MV-4-11 (cell line): ENCODE measurements at regions not wholly inside any gene's neighbourhood (a gene's known extent, or its start where the extent isn't known, plus 50 kb on each side); places are given as distances from the start of the nearest gene placed in this dataset.
"Not testable (repeated sequence)": the region's sequence is repeated elsewhere in the genome, so short reads cannot be mapped to it uniquely, and the experiment has no call there.

Experiments used
- DNase-seq: peaks from one replicate; lab custom pipeline; 2025; lab: John Stamatoyannopoulos, UW

DNA sequence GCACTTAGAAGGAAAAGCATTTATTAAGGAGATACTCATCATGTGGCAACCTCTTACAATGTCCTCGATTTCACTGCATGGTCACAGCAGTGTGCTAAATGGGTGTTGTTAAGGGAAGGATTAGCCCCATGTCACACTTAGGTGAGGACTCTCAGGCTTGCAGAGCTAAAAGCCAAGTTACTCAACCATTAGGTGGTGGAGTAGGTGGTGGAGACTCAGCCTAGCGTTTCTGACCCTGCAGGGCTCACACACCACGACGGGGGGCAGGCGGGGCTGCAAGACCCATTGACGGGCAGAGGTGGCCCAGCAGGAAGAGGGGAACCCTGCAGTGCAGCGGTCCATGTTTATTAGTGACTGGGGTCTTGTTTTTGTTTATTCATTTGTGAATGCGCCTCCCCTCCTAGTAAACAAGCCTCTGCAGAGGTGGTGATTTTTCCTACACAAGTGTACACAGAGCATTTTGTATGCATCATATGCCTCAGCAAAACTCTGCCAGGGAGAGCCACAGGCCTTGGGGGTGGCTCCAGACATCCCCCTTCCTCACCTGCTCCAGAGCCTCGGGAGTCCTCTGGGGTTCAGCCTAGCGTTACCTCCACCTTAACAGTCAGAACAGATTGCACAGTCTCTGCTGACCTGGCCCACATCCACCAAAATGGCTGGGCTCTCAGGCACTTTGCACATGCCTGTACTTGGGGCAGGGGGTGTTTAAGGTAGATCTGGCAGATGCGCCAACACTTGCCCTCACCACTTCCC is 216.7 kb downstream of the C16orf95 start:
- no peak for DNase-seq

DNA sequence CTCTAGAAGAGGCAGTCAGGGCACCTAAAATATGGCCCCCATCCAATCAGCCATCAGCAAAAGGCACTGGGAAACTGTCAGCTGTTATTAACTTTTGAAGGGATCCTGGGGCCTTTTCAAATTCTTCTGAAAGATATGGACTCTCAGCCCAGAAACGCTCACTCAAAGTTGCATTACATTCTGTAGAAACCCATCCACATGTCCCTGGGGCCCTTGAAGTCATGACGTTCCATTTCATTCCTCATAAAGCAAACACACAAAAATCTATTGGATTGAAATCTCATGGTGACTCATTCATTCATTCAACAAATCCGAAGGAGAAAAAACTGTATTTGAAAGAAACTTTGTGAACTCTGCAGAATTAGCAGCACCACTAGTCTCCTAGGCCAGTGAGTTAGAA is 215.3 kb downstream of the C16orf95 start:
- DNase-seq: no peak

DNA sequence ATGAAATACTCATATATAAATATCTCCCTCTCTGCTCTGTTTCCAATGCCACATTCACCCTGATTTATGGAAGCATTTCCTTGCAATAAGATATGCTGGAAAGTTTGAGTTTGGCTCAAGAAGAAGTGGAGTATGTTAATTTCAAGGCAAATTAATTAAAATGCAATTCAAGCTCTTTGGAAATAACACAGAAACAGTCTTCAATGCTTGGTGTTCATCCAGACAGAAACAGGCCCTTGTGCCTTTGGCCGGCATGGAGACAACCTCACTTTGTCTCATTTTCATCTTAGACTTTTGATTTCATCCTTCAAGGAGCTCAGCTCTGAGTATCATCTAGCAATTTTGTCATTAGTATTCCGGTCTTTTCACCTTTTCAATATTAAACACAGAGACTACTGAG is 210.0 kb downstream of the C16orf95 start:
- no peak for DNase-seq

DNA sequence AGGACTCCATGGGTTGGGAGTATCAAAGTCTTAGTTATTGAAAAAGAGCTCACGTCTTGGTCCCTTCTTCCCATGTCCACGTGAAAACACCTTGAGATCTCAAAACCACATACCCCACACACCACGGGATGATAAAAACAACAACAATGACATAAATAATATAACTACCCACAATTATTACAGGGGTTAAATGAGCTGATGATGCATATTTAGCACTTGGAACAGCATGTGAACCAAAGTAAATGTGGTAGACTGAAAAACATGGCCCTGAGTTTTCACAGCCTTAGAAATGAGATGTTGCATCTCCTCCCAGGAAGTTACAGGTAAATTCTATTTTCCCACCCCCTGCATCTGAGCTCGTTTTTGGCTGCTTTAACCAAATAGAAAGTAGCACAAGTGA is 208.9 kb downstream of the C16orf95 start:
- DNase-seq: no peak

DNA sequence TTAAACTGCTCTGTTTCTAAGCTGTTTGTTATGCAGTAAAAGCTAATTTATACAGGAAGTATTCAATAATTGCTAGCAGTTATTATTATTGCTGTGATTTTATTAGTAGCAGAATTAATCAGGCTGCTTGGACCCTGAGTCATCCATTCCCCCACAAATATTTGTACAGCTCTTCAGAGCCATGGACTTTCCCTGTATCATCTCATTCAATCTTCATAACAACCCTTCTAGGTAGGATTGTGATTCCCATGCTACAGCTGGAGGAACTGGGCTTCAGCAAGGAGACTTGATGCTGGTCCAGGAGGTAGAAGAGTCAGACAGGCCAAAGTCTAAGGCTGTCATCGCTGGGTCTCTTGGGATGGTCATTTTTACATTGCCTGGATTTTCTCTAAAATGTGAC is 208.3 kb downstream of the C16orf95 start:
- DNase-seq: no peak

DNA sequence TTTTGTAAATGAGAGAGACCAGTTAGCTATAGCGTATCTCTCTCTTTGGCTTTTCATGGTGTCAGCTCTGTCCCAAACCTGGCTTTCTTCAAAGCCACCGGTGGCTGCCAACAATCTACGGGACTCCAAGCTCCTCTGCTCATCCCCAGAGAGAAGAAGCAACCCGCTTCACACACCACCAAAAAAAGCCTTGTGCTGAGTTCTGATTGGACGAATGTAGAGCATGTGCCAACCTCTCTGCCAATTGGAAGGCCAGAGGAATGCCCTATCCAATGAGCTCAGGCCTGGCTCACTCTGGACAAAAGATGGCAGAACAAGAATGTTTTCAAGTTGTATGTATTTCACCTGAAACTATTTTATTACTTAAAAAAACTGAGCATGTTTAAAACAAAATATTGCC is 202.4 kb downstream of the C16orf95 start:
- no peak for DNase-seq

DNA sequence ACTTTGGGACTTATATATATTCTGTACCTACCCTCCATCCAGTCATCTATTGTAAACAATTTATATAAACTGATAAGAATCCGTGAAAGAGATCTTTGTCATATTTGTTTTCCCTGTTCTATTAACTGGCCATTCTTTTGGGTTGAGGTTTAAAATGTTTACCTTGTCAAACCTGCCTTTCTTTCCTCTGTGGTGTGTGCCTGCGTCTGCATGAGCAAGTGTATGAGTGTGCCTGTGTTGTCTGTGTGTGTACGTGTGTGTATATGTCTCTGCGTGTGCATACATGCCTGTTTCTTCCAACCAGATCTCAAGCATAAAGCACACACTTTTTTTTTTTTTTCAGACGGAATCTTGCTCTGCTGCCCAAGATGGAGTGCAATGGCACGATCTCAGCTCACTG is 201.5 kb downstream of the C16orf95 start:
- DNase-seq: no peak

DNA sequence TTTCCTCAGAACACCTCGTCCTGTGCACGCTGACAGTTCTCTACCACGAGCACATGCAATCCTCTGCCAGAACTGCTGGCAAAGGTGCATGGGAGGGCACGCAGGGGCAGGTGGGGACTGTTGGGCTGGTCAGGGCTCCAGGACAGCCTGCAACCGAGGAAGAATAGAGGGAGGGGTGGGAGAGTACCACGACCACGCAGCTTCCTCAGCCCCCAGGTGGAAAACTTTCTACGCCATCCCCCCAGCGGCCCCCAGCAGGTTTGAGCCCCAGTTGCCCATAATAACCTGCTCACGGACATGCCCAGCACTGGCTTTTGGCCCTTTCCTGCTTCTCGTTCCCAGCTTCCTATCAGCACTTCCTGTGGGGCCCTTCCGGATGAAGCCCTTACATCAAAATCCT is 199.3 kb downstream of the C16orf95 start:
- DNase-seq: no peak

DNA sequence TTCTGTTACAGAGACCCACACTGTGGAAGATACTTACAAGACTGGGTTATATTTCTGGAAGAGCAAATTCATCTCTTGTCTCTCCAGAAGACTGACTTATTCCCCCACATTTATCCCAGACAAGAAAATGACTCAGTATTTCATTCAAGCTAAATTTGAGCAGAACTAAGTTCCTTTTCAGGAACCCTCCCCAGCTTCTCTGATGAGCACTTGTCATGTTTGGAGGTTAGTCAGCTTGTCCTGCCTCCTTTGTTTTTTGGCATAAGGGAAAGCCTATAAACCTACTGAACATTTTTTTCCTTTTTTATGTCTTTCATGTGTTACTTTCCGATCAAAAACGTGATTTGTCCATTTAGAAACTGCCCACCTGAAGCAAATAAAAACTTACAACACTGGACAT is 198.0 kb downstream of the C16orf95 start:
- DNase-seq: no peak

DNA sequence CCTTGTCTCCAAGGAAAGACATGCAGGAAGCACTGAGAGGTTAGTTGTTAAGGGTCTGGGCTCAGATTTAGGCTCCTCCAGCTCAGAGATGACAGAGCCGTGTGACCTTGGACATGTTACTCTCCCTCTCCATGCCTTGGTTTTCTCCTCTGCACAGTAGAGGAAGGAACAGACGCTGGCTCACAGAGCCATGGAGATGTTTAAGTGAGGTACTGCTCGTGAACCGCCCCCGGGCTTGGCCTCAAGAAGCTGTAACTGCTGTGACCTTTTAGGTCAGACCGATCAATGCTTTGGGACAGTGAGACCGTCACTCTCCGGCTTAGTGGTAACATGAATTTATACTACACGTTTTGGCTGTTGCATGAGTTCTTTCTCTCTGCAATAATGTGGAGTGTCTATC is 197.4 kb downstream of the C16orf95 start:
- DNase-seq: no peak

DNA sequence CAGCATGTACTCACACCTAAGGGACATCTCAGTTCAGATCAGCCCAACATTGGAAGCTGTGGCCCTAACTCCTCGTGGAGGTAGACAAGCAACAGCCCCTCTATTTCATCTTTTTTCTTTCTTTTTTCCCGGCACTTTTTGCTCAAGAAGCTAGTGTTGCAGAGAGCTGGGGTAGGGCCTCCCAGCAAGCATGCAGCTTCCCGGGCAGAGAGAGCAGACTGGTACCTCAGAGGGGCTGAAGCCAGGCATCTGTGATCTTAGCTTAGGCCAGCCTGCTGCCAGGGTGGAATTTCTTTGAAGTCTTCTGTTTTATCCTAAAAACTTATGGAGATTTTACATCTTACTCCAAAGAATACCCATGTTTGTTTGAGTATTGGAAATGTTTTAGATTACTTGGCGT is 195.4 kb downstream of the C16orf95 start:
- DNase-seq: no peak

DNA sequence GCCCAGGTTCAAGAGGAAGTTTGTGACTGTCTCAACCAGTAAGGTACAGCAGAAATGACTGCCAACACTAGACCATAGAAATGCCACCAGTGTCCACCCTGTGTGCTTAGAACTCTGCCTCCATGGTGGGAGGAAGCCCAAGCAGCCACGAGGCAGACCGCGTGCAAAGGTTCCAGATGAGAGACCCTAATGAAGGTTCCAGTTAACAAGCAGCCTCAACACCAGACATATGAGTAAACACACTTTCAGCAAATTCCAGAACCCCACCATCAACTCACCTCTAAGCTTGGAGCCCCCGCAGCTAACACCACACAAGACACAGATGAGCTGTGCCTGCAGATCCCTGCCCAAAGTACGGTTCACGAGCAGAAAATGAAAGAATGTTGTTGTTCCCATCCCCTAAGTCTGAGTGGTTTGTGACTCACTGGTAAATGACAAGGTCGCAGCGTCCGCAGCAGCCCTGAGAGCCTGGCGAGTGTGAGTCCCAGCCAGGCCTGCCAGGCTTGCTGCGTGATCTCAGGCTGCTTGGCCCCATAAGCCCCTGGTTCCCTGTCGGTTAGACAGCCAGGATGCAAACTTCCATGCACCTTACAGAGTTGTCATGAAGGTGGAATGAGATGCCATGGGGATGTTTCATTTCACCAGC is 193.7 kb downstream of the C16orf95 start:
- DNase-seq: no peak

DNA sequence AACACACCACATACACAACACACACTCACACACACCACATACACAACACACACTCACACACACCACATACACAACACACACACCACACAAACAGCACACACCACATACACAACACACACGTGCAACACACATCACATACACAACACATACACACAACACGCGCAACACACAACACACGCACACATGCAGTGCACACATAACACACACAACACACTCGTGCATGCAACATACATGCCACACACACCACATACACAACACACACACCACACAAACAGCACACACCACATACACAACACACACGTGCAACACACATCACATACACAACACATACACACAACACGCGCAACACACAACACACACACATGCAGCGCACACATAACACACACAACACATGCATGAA is 192.8 kb downstream of the C16orf95 start:
- not testable (repeated sequence) for DNase-seq

DNA sequence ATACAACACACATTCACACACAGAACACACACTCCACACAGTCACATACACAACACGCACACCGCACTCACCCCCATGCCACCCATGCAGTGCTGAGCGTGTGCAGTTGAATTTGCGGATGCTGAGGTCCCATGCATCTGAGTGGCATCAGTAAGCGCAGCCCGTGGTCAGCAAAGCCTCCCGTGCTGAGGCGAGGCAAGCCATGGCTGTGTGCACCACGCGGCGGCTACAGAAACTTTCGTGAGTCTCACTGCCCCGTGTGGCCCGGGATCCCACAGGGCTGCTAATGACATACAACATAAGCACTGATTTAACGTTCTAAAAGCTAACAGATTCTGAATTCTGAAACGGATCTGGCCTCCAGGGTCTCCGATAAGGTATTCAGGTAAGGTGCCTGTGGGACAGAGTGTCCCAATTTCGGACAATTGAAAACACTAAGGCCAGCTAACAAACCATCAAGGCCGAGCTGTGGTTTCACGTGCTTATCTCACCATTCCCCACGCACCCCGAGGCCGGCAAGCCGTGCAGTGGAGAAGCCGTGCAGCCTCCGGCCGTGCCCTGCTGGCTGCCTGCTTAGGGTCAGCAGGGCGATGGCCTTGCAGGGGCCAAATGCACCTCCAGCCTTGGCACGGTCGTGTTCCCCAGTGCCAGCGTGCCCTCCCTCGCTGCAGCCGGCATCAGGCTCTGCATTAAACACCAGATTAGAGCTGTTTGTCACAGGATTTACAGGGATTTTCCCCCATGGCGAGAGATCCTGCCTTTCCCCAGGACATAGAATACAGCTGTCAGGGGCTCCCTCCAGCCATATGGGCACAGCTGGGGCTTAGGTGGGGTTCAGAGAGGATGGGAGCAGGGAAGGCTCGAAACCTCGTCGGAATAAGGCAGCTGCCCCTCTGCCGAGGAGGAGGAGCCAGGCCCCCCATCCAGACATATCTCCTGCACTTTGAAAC is 191.7 kb downstream of the C16orf95 start:
- DNase-seq: no peak

DNA sequence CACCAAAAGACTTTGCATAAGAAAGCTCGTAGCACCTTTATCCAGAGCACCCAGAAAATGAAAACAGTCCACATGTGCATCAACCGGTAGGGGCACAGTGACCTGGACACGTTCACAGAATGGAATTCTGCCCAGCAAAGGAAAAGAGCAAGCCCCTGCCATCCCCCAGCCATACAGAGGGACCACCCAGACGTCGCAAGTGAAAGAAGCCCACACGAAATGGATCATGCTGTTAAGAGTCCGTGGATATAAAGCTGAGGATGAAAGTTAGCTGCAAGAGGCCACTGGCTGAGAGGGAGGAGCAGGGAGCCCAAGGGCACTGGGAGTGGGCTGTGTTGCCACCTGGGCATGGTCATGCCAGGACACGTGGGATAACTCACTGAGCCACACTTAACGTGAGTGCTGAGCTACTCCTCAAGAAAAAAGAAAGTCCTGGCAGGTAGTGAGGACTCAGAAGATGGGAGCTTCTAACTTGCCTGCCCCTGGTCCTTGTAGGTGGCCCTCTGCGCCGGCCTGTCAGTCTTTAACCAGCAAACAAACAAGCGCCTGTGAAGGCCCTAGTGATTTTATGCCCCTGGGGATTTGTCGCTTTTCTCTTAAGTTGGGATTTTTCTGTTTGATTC is 190.7 kb downstream of the C16orf95 start:
- DNase-seq: no peak

DNA sequence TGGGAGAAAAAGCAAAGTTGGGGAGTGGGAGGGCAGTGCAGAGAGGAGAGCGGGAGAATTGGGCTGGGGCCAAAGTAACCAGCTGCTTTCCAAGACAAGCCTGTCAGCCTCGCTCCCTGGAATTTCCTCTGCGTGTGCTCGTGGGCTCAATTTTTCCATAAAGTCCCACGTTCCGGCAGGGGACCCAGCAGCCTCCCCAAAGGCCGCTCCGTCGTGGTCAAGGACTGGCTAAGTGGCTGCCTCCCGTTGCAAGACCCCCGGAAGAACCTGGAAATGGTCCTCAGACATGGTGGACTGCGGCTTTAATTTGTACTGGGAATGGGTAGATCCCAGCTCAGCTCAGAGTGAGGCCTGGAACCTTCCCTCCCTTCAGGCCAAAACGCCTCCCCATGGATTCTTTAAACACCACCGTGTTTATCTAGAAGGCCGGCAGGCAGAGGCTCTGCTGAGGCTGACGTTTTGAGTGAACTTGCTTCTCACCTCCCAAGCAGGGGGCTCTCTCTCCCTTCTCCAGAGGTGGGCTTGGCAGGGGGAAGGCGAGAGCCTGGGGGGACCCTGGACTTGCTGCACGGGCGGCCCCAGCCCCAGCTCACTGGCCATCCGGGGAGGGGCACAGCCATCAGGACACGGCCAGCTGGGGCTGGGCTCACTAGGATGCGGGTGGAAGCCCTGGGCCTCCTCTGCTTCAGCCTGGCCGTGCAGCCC is 190.0 kb downstream of the C16orf95 start:
- DNase-seq: no peak

DNA sequence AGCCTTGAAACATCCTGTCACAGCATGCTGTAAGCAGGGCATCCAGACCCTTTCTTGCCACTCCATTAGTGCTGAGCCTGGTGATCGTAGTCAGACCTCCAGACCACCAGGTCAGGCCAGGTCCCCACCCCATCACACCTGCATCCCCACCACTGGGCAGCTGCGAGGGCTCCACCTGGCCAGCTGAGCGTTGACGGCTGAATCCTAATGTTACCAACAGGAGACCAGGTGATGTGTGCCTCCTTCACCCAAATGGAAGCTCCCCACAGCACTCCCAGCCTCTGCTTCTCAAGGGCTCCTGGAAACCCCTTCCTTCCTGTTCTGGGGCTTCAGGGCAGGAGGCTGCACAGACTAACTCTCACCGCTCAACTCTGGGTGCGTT is 189.4 kb downstream of the C16orf95 start:
- DNase-seq: no peak

DNA sequence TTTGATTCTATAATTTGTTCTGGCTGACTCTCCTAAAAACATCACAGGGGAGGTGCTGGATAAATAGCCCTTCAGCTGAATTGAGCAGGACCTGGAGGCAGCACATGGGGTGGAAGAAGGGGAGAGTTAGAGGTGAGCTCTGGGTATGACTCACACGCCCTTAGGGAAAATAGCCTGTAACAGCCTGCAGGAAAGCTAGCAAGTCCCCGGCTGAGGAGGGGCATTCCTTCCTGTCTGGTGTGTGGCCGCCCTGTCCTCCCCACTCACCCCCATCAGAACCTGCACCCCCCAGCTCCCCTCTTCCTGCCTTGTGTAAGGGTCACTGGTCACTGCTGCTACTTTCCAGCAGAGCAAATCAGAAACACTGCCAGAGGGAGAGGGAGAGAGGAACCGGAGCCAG is 187.4 kb downstream of the C16orf95 start:
- DNase-seq: no peak

DNA sequence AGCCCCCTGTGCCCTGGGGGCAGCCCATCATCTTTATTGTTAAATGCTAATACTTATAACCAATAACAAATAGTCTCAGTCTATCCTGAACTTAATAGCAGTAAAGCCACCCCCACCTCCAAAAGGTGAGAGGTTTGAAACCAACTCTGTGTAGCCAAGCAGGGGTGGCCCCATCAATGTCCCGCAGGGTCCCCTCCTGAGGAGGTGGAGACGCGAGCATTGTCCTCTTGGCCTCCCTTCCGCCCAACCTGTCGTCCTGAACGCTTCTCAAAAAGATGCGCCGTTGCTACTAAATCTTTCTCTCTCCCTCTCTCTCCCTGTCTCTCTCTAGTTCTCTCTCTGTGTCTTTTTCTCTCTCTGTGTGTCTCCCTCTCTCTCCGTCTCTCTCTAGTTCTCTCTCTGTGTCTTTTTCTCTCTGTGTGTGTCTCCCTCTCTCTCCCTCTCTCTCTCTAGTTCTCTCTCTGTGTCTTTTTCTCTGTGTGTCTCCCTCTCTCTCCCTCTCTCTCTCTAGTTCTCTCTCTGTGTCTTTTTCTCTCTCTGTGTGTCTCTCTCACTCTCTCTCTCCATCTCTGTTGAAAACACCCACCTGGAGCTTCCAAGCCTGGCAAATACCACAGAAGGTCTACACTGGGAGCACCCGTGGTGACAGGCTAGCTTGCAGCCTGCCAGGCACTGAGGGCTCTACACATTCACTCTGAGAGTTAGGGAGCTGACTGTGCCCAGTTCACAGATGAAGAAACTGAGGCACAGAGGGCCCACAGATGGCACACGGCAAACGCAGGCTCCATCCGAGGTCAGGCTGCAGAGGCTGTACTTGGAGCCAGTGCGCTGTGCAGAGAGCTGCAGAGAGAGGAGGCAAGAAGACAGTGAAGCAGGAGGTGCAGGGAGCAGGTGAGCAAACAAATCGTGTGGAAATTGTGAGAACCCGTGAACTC is 185.9 kb downstream of the C16orf95 start:
- DNase-seq: no peak

DNA sequence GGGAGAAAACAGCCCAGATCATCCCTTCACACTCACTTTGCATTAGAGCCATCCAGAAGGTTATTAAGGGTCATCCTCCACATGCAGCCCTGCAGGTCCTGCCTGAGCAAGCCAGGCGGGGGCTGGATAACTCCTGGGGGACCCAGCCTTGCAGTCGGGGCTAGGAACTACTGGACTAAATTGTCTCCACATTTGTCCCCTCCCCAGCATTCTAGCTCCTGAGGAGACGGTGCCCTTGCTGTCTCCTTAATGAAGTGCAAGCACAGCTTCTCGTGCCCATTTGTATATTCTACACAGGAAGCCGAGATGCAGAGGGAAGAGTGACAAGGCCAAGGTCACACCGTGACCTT is 185.2 kb downstream of the C16orf95 start:
- no peak for DNase-seq
